ENCODE measurements at regions not wholly inside any gene's neighbourhood (a gene's known extent, or its start where the extent isn't known, plus 50 kb on each side); places are given as distances from the start of the nearest gene placed in this dataset.

DNA sequence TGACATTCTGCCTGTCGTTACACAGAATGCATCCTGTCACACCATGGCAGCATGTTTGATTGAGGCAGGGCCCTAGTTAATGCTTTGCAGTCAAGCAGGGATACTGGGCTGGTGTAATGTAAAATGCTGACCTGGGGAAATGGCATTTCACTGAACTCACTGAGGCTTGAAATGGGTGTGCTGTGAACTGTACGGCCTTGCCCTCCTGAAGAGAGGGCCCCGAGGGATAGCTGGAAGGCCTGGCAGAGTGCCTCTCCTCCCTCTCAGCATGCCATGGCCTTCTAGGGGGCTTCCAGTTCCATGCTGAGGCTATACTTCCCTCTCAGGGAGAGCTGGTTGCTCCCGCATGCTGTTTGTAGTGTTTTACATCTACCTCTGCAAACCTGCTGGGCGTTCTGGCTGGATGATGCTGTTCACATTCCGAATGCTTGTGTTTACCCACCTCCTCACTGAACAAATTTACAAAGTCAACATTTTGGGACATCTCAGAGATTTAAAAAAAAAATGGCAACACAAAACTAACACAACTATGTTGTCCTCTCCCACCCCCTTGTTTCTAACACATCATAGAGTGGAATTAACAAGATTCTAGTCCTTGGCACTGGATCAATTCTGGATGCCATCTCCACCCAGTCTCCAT is 416.7 kb upstream of the CADM1 start:
- Mint-ChIP-seq H3K4me1 (peaks cover 10% of the 10 kb centered on the region), H3K36me3 (no peaks in the 10 kb centered on the region), H3K27ac (no peak overlapping the region), H3K9me3 (no peaks in the 10 kb centered on the region), H3K4me3 (no peak overlapping the region), H3K27me3 (ENCODE audit: low read depth) (peaks cover 19% of the 10 kb centered on the region)
- DNase-seq (ENCODE audit: low spot score in 2 of 2, unreplicated experiment in 2 of 2): no peak
- TF ChIP-seq, protein P1, sequence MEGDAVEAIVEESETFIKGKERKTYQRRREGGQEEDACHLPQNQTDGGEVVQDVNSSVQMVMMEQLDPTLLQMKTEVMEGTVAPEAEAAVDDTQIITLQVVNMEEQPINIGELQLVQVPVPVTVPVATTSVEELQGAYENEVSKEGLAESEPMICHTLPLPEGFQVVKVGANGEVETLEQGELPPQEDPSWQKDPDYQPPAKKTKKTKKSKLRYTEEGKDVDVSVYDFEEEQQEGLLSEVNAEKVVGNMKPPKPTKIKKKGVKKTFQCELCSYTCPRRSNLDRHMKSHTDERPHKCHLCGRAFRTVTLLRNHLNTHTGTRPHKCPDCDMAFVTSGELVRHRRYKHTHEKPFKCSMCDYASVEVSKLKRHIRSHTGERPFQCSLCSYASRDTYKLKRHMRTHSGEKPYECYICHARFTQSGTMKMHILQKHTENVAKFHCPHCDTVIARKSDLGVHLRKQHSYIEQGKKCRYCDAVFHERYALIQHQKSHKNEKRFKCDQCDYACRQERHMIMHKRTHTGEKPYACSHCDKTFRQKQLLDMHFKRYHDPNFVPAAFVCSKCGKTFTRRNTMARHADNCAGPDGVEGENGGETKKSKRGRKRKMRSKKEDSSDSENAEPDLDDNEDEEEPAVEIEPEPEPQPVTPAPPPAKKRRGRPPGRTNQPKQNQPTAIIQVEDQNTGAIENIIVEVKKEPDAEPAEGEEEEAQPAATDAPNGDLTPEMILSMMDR (IDR thresholded peaks at IDR 0.05; ENCODE audit: unreplicated experiment): no peak

DNA sequence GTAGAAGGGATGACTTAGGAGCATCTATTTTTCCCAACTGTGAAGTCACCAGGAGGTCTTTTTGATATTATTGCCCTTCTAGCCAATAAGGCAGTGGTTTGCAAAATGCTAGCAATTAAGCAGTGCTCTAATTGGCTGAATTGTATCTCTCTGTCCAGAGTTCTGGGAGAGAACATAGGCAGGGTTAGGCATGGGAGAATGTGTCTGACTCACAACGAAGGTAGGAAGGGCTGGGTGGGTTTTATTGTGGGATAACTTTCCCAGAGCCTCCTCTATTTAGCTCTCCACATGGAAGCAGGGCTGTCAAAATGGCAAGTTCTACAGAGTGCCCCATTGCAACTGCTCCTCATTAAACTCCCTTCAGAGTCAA is 415.9 kb upstream of the CADM1 start:
- no peak for DNase-seq (ENCODE audit: low spot score in 2 of 2, unreplicated experiment in 2 of 2)
- H3K4me1 Mint-ChIP-seq: peaks cover 10% of the 10 kb centered on the region
- TF ChIP-seq, protein P1 (IDR thresholded peaks at IDR 0.05; ENCODE audit: unreplicated experiment): no peak
- no peaks in the 10 kb centered on the region for H3K36me3 Mint-ChIP-seq
- no peaks in the 10 kb centered on the region for H3K9me3 Mint-ChIP-seq
- peaks cover 19% of the 10 kb centered on the region for H3K27me3 Mint-ChIP-seq (ENCODE audit: low read depth)
- H3K4me3 Mint-ChIP-seq: no peak overlapping the region
- H3K27ac Mint-ChIP-seq: no peak overlapping the region

DNA sequence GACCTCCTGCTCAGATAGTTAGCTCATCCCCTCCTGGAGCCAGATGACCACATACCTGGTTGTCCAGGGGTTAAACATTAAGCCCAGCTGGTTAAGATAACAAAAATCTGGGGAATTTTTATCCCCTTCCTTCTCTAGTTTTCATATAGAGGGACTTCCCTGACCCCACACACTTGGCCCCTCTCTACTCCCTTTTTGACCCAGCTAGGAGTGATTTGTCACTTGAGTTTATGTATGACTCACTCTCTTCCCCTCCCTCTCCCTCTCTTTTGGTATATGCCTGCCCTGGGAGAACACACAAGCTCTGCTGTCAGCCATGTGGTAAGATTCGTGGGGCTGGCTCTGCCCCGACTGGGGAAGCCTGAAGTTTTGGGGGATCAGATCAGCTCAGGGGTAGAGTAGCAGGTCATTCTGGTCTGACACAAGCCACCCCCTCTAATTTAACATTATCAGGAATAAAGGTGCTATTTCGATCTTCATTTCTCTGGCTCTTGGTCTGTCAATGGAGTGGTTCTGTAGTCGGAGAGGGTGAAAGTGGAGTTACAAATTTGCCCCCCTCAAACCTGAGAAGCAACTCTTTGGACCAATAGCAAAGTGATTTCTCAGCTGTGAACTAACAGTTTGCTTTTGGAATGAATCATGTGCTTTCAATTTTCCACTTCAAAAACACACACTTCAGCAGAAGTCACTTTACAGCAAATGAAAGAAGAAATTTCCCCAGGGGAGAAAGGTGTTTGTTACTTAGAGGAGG is 415.3 kb upstream of the CADM1 start:
- no peaks in the 10 kb centered on the region for H3K9me3 Mint-ChIP-seq
- no peak for DNase-seq (ENCODE audit: low spot score in 2 of 2, unreplicated experiment in 2 of 2)
- H3K27me3 Mint-ChIP-seq (ENCODE audit: low read depth): peaks cover 19% of the 10 kb centered on the region
- no peak overlapping the region for H3K27ac Mint-ChIP-seq
- TF ChIP-seq, protein P1 (IDR thresholded peaks at IDR 0.05; ENCODE audit: unreplicated experiment): no peak
- no peak overlapping the region for H3K4me3 Mint-ChIP-seq
- no peaks in the 10 kb centered on the region for H3K36me3 Mint-ChIP-seq
- peaks cover 10% of the 10 kb centered on the region for H3K4me1 Mint-ChIP-seq

DNA sequence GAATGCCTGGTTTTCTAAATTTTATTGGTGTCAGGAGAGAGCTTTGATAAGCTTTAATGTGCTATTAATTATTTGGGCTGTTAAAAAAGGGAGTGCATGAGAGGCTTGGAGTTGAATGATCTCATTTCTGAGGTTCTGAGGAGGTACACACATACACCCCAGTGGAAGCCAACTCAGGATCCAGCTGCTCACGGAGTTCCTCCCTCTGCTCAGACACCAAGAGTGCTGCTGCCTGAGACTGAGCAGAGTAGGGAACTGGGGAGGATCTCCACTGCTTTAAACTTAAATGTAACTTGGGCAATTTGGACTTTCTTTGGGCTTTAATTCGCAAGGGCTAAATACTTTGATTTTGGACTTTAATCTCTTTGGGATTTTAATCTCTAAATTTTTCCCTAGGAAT is 414.4 kb upstream of the CADM1 start:
- Mint-ChIP-seq H3K36me3 (no peaks in the 10 kb centered on the region), H3K27me3 (ENCODE audit: low read depth) (peaks cover 17% of the 10 kb centered on the region), H3K4me1 (peaks cover 10% of the 10 kb centered on the region), H3K9me3 (no peaks in the 10 kb centered on the region), H3K4me3 (no peak overlapping the region), H3K27ac (no peak overlapping the region)
- TF ChIP-seq, protein P1 (IDR thresholded peaks at IDR 0.05; ENCODE audit: unreplicated experiment): no peak
- DNase-seq (ENCODE audit: low spot score in 2 of 2, unreplicated experiment in 2 of 2): no peak

DNA sequence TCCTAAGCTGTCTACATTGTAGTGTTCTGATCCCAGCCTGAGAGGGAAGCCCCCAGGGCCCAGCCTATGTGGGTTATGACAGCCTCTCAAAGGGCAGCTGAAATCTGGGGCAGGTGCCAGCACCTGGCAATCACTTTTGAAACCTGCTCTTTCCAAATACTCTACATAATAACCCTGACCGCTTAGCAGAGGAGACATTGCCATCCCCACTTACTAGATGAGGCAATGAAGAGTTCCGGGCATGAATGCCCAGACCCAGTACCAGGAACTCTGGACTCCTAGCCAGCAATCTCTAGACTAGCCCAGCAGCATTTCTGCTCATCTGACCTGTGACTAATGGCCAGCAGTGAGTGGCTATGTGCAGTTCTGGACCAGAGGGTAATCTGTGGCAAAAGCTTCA is 412.4 kb upstream of the CADM1 start:
- H3K27me3 Mint-ChIP-seq (ENCODE audit: low read depth): peaks cover 7% of the 10 kb centered on the region
- TF ChIP-seq, protein P1 (IDR thresholded peaks at IDR 0.05; ENCODE audit: unreplicated experiment): no peak
- DNase-seq (ENCODE audit: low spot score in 2 of 2, unreplicated experiment in 2 of 2): no peak
- H3K4me3 Mint-ChIP-seq: no peak overlapping the region
- no peak overlapping the region for H3K27ac Mint-ChIP-seq
- peaks cover 10% of the 10 kb centered on the region for H3K4me1 Mint-ChIP-seq
- no peaks in the 10 kb centered on the region for H3K9me3 Mint-ChIP-seq
- H3K36me3 Mint-ChIP-seq: no peaks in the 10 kb centered on the region

Measured in mesothelial cell of epicardium (in vitro differentiated cells).